K562 (cell line): ENCODE measurements at regions not wholly inside any gene's neighbourhood (a gene's known extent, or its start where the extent isn't known, plus 50 kb on each side); places are given as distances from the start of the nearest gene placed in this dataset.

Experiments used
- ATAC-seq: fragments of 200-7000 bp; cut with Tn5 transposase; 3 replicates; pipeline ENCODE4 v1.9.1; 2020; ENCODE audit warnings: moderate library complexity
- BruUV-seq: library from RNA; stranded (reverse); fragments of 400-500 nt; replicated peaks from 2 replicates; lab custom pipeline; 2021; lab: Mats Ljungman, UMichigan
- CTCF ChIA-PET: fragments of 300-600 bp; formaldehyde crosslinking; extraction: SDS; loops from one replicate; lab custom pipeline; 2021; ENCODE audit warnings: low intra/inter-chr PET ratio; lab: Yijun Ruan, JAX
- POLR2A ChIA-PET: fragments of 300-600, 350-650 bp; sonication (Branson Sonifier 250); formaldehyde crosslinking; extraction: SDS; loops from one replicate; lab custom pipeline; 2021; ENCODE audit warnings: antibody characterized with exemption, inconsistent platforms; lab: Yijun Ruan, JAX
- DNase-seq, 4 experiments: peaks; one replicate each; pipeline versions ENCODE4 v3.0.0 to v3.0.0-alpha.2; 2011 to 2018; ENCODE audit warnings: low spot score in 3 of 4, mixed read lengths in 3 of 4; ENCODE audit errors: extremely low read depth in 1 of 4
- FAIRE-seq: peaks from 2 replicates; lab custom pipeline; 2011; peaks lifted over from hg19 to GRCh38; lab: Jason Lieb, UNC
- H2AFZ ChIP-seq: 2 replicates; pipeline ENCODE4 v1.6.0; 2011; ENCODE audit warnings: low read depth, low read length, control low read depth, inconsistent platforms
- H3K27ac ChIP-seq: fragments of 200-600 bp; 3 replicates; pipeline ENCODE4 v1.8.0; 2011; ENCODE audit warnings: low read depth, mild to moderate bottlenecking, control low read depth, inconsistent platforms, low read length, moderate library complexity, mixed read lengths; ENCODE audit errors: extremely low read depth
- H3K27me3 ChIP-seq, 2 experiments: fragments of 300-600 bp in 1 of 2; 2 replicates in 1 of 2; 3 replicates in 1 of 2; pipeline versions ENCODE4 v1.6.0 to v1.8.0; 2011; ENCODE audit warnings: inconsistent platforms in 2 of 2, low read length in 2 of 2, mild to moderate bottlenecking in 1 of 2, mixed read lengths in 1 of 2, moderate library complexity in 1 of 2; ENCODE audit not compliant: control insufficient read depth in 2 of 2, insufficient read depth in 2 of 2
- H3K36me3 ChIP-seq: fragments of 300-600 bp; 3 replicates; pipeline ENCODE4 v1.8.0; 2011; ENCODE audit warnings: mild to moderate bottlenecking, low read length, inconsistent platforms; ENCODE audit not compliant: control insufficient read depth, insufficient read depth
- H3K4me1 ChIP-seq, 2 experiments: fragments of 200-600 bp in 1 of 2; replicated peaks in 1 of 2; 2 replicates in 1 of 2; 3 replicates in 1 of 2; pipeline versions ENCODE4 v1.5.1 to v1.8.0; 2011; ENCODE audit warnings: inconsistent platforms in 2 of 2, low read length in 2 of 2, mild to moderate bottlenecking in 1 of 2, mixed read lengths in 1 of 2, moderate library complexity in 1 of 2; ENCODE audit not compliant: control insufficient read depth in 2 of 2, insufficient read depth in 2 of 2
- H3K4me2 ChIP-seq: 2 replicates; pipeline ENCODE4 v1.6.1; 2011; ENCODE audit warnings: low read length, control low read depth, inconsistent platforms, mixed read lengths; ENCODE audit not compliant: insufficient read depth
- H3K4me3 ChIP-seq: fragments of 200-600 bp; sonication (generic), shearing (Covaris generic); 2 replicates; pipeline ENCODE4 v1.5.1; 2016; ENCODE audit warnings: control low read depth, inconsistent platforms
- H3K79me2 ChIP-seq: fragments of 200-600 bp; 3 replicates; pipeline ENCODE4 v1.8.0; 2011; ENCODE audit warnings: low read length, inconsistent platforms; ENCODE audit not compliant: control insufficient read depth, insufficient read depth
- H3K9ac ChIP-seq, 2 experiments: 2 replicates each; pipeline versions ENCODE4 v1.6.0 to v1.6.1; 2011; ENCODE audit warnings: low read depth in 2 of 2, low read length in 2 of 2, control low read depth in 1 of 2, inconsistent platforms in 1 of 2, mild to moderate bottlenecking in 1 of 2, mixed read lengths in 1 of 2; ENCODE audit not compliant: insufficient read depth in 1 of 2
- H3K9me1 ChIP-seq: one replicate; pipeline ENCODE4 v1.6.0; 2011; ENCODE audit warnings: inconsistent platforms, mild to moderate bottlenecking, low read length, moderate library complexity; ENCODE audit not compliant: control insufficient read depth, insufficient read depth
- H3K9me3 ChIP-seq: replicated peaks from 2 replicates; pipeline ENCODE4 v1.5.1; 2011; ENCODE audit warnings: low read depth, low read length, inconsistent platforms; ENCODE audit not compliant: control insufficient read depth, insufficient read depth
- H4K20me1 ChIP-seq: replicated peaks from 2 replicates; pipeline ENCODE4 v1.6.1; 2011; ENCODE audit warnings: low read length, inconsistent platforms, mixed read lengths; ENCODE audit not compliant: control insufficient read depth, insufficient read depth
- CBX8 ChIP-seq: fragments of 200-600 bp; sonication (generic); IDR thresholded peaks from 2 replicates; pipeline ENCODE4 v1.6.1; 2012; ENCODE audit warnings: borderline replicate concordance, mixed run types, low read depth, mild to moderate bottlenecking, moderate library complexity, mixed read lengths, low read length, control low read depth, inconsistent platforms; ENCODE audit not compliant: poor library complexity, severe bottlenecking; ENCODE audit errors: extremely low read depth
- KDM5B ChIP-seq: fragments of 200-600 bp; sonication (generic); IDR thresholded peaks from 2 replicates; pipeline ENCODE4 v1.6.1; 2012; ENCODE audit warnings: low read depth, mild to moderate bottlenecking, moderate library complexity, low read length, control low read depth, inconsistent platforms; ENCODE audit not compliant: insufficient replicate concordance
- NFE2L1 ChIP-seq: fragments of 450-650 bp; IDR thresholded peaks from 2 replicates; pipeline ENCODE4 v1.6.1; 2016; ENCODE audit warnings: missing genetic modification characterization, low read depth, mild to moderate bottlenecking, missing compliant biosample characterization, moderate library complexity, borderline replicate concordance
- PHB ChIP-seq: fragments of 250-450 bp; sonication (Bioruptor Pico); IDR thresholded peaks from 2 replicates; pipeline ENCODE4 v1.5.0; 2021
- RBM39 ChIP-seq: fragments of 200-400 bp; formaldehyde crosslinking; optimal IDR thresholded peaks from 2 replicates; pipeline ENCODE3; 2018; ENCODE audit warnings: low read depth, low read length
- SMAD2 ChIP-seq: fragments of 150-350 bp; IDR thresholded peaks from 2 replicates; pipeline ENCODE4 v1.6.1; 2014; ENCODE audit warnings: low read depth, mild to moderate bottlenecking, low read length
- SMAD3 ChIP-seq: fragments of 450-650 bp; formaldehyde crosslinking; conservative IDR thresholded peaks from 2 replicates; pipeline ENCODE4 v1.4.0; 2020; ENCODE audit warnings: mild to moderate bottlenecking
- SREBF2 ChIP-seq: sonication (generic); formaldehyde crosslinking; IDR thresholded peaks from 2 replicates; pipeline ENCODE4 v1.4.0; 2020; ENCODE audit warnings: mild to moderate bottlenecking, missing genetic modification reagents
- ZNF143 ChIP-seq: sonication (generic); formaldehyde crosslinking; IDR thresholded peaks from 2 replicates; pipeline ENCODE4 v1.9.0; 2022; ENCODE audit warnings: mild to moderate bottlenecking, missing genetic modification reagents
- ZNF23 ChIP-seq: fragments of 250-450 bp; sonication (Bioruptor Pico); IDR thresholded peaks from 2 replicates; pipeline ENCODE4 v1.4.0; 2020; ENCODE audit warnings: mild to moderate bottlenecking
- ZNF449 ChIP-seq: fragments of 250-450 bp; sonication (Bioruptor Pico); IDR thresholded peaks from 2 replicates; pipeline ENCODE4 v1.8.0; 2022; ENCODE audit warnings: moderate library complexity, mild to moderate bottlenecking, inconsistent platforms
- WGBS: fragments of 100-300 bp; shearing (Covaris generic); methylation state at CpG from one replicate; pipeline ENCODE4 v1.1.6; 2016; ENCODE audit warnings: low coverage, mixed read lengths; ENCODE audit not compliant: insufficient coverage; ENCODE audit errors: missing lambda C conversion rate; 5-methylcytosine and 5-hydroxymethylcytosine counted together
- in situ Hi-C: fragments of 300-500 bp; cut with MboI; formaldehyde crosslinking; loops from 4 replicates; pipeline ENCODE4 v1.15.0; 2018; ENCODE audit warnings: inconsistent platforms, mixed read lengths
- intact Hi-C: fragments of 100-400 bp; cut with micrococcal nuclease; formaldehyde crosslinking; loops from 2 replicates; pipeline ENCODE4 v1.14.2; 2022

- TF ChIP-seq SREBF2 (CRISPR knock-in tag) = no peak
- TF ChIP-seq ZNF23 (CRISPR knock-in tag) = no peak
- TF ChIP-seq ZNF449 (CRISPR knock-in tag) = no peak
- TF ChIP-seq KDM5B = no peak
- TF ChIP-seq SMAD2 = no peak
- TF ChIP-seq PHB (CRISPR knock-in tag) = no peak
Measured at GRCh38 chr5:25713259-25713658, 1068.5 kb upstream of the CDH10 start (continued).

- H3K27me3 ChIP-seq = no peaks in the 10 kb centered on the region
- no peaks in the 10 kb centered on the region for H3K4me1 ChIP-seq
- no peak overlapping the region for H3K9ac ChIP-seq
- H2AFZ ChIP-seq = no peak overlapping the region
- no peak overlapping the region for H3K4me3 ChIP-seq
- intact Hi-C loops (no loop called here), in situ Hi-C loops (no loop called here)
- POLR2A ChIA-PET = no interaction called here
- CTCF ChIA-PET = no interaction called here
- H3K9me3 ChIP-seq = no peaks in the 10 kb centered on the region; the same call in 1 of the 2 replicates
- no peak for FAIRE-seq
- H3K9me1 ChIP-seq = no peaks in the 10 kb centered on the region
- H3K4me2 ChIP-seq = no peak overlapping the region
- BruUV-seq = no TSS peak
- DNase-seq = no peak
- 0% methylated on average over 2 of the region's 2 CpGs for WGBS
- H3K27ac ChIP-seq = no peak overlapping the region
- no peaks in the 10 kb centered on the region for H3K36me3 ChIP-seq
- TF ChIP-seq SMAD3 (CRISPR knock-in tag) (no peak), ZNF143 (CRISPR knock-in tag) (no peak), NFE2L1 (no peak), CBX8 (no peak), RBM39 (no peak)
- no peaks in the 10 kb centered on the region for H3K79me2 ChIP-seq
- no peaks in the 10 kb centered on the region for H4K20me1 ChIP-seq
- no peak for ATAC-seq
Measured at GRCh38 chr5:25707093-25707492, 1062.3 kb upstream of the CDH10 start.
